ENCODE measurements at regions not wholly inside any gene's neighbourhood (a gene's known extent, or its start where the extent isn't known, plus 50 kb on each side); places are given as distances from the start of the nearest gene placed in this dataset.
A peak's percentile ranks its signal among the peaks of the same experiment; 100 is the strongest.
"Not testable (repeated sequence)": the region's sequence is repeated elsewhere in the genome, so short reads cannot be mapped to it uniquely, and the experiment has no call there.

DNA sequence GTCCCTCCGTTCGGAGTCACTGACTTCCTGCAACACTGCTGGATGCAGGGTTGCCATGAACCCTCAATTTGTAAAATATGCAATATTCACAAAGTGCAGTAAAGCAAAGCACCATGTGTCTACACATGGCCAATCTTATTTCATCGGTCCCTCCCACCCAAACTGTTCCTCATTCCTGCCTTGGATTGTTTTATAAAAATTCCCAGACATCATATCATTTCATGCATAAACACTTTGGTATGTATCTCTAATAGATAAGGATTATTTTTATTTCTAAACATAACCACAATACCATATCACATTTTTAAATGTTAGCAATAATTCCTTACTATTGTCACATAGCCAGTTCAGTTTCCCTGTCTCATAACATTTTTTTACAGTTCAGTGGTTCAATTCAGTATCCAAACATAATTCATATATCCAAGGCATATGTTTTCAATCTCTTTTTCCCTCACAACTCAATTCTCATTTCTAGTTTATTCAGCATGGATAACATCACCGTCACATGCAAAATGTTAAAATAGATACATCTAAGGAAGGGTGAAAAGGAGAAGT lies 82.0 kb upstream of the PCAT7 start:
- DNase-seq = peak; percentile 65

DNA sequence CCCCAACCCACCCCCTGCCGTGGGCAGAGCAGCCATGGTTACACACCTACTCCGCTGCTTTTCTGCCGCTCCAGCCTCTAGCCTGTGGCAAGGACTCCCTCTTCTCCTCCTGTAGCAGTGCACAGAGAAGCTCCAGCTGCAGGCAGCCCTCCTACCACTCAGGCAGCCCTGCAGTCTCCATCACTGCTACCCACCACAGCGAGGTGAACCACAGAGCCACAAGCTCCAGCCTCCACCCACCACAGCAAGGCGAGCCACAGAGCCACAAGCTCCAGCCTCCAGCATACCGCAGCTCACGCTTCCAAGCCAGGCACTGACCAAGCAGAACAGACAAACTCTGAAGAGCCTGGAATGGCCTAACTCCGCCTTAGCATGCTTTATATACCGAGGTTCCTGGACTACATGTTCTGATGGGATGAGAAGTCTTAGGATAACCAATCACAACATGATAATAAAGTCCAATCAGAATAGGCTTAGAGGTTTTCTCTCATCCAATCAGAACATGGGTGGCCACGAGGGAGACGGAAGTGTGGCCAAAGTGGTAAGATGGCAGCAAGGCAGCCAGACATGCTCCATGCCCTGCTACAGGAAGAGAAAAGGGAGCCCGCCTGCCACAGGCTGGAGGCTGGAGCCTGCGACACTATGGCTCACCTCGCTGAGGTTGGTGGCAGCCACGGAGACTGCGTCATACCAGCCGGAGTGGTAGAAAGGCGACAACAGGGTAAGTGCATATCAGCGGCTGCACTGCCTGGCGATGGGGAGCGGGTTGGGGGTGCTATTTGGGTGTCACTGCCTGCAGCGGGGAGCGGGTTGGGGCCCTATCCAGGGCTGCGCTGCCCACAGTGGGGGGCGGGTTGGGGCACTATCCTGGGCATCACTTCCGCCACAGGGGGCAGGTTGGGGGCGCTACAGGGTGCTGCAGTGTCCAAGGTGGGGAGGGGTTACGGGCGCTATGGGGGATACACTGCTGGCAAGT lies 75.8 kb upstream of the PCAT7 start:
- no peak for DNase-seq

DNA sequence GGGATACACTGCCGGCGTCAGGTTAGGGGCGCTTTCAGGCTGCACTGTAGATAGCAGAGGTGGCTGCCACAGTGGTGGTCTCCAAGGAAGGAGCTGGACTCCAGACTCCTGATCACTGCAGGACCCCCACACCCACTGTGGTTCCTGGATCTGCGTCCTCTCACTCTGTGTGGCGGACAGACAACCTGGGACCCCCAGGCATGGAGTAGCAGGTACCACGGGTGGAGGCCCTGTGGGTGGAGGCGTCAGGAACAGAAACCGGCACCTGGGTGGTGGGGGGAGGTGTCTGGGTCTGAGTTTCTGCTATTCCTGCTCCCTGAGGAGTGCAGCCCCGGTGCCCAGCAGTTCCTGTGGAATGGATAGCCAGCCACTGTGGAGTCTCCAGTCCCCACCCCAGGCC lies 75.1 kb upstream of the PCAT7 start:
- DNase-seq = no peak

DNA sequence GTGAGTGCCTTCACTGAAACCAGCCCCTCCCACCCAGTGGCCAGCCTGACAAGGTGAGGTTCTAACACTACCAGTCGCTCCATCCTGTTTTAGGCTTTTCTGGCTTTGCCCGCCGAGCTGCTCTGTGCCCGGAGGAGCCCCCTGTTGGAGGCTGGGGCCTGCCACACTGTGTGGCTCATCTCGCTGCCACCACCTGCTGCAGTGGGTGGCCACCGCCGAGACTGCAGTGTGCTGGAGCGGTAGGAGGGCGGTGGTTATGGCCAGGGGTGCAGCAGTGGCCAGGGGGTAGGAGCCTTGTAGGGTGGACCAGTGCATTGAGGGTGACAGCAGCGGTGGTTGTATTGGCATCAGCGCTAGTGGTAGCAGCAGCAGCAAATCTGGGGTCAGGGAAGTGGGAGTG lies 74.7 kb upstream of the PCAT7 start:
- DNase-seq = no peak

DNA sequence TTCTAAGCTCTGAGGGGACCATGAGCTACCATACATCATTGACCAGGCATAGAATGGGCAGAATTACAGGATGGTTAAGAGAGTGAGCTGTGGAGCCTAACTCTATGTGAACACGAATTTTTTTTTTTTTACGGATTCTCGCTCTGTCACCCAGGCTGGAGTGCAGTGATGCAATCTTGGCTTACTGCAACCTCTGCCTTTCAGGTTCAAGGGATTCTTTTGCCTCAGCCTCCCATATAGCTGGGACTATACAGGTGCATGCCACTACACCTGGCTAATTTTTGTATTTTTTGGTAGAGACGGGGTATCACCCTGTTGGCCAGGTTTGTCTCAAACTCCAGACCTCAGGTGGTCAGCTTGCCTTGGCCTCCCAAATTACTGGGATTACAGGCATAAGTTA lies 72.8 kb upstream of the PCAT7 start:
- no peak for DNase-seq

DNA sequence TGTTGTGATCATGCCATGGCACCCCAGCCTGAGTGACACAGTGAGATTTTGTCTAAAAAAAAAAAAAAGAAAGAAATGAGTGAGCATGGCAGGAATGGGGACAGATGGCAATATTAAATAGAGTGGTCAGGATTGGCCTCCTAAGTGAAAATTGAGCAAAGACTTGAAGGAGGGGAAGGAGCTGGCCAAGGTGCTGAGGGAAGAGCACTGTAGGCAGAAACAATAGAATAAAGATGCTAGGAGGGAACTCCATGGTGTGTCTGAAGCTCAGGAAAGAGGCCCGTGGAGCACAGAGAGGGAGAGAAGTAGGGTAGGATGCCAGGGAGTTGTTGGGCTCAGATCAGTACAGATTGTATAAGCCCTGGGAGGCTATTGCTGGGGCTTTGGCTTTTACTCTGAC lies 64.4 kb upstream of the PCAT7 start:
- peak; percentile 0 for DNase-seq

DNA sequence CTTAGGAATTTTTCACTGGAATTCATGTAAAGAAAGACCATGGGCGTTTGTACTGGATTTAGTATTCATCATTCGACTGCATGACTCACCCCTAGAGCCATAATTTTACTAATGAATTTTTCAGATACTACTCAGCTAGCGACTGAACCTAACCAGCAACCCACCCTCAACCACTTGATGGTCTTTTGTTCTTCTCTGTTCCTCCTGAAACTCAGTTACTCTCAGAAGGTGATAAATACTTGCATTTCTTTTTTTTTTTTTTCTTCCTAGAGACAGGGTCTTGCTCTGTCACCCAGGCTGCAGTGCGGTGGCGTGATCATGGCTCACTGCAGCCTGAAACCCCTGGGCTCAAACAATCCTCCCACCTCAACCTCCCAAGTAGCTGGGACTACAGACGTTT lies 62.8 kb upstream of the PCAT7 start:
- DNase-seq = not testable (repeated sequence)

DNA sequence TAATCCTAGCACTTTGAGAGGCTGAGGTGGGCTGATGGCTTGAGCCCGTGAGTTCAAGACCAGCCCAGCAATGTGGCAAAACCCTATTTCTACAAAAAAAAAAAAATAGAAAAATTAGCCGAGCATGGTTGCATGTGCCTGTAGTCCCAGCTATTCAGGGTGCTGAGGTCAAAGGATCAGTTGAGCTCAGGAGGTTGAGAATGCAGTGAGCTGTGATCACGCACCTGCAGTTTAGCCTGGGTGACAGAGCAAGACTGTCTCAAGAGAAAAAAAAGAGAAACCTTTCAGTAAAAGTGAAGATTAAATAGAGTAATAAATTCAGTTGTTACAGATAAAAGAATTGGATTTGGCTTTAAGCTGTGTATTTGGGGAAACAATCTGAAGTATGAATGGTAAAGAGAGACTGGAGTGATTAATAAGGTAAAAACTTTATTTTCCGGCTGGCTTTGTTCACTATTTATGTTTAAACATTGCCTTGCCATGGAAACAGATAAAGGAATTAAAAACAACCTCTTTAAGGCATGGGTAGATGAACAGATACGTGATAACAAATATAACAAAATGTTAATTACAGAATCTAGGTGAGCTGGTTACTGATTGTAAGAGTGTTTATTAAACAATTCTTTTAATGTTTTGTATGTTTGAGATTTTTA lies 56.0 kb upstream of the PCAT7 start:
- no peak for DNase-seq

DNA sequence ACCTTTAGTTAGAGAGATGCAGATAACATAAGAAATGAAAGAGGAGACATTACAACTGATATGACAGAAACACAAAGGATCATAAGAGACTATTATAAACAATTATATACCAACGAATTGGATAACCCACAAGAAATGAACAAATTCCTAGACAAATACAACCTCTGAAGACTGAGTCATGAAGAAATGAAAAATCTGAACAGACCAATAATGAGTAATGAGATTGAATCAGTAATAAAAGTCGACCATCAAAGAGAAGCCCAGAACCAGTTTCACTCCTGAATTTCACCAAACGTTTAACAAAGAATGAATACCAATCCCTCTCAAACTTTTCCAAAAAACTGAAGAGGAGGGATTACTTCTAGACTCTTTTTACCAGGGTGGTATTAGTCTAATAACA lies 50.5 kb upstream of the PCAT7 start:
- DNase-seq = no peak

All from fibroblast of skin of abdomen (primary cell).